GM21529 (cell line): ENCODE measurements at regions not wholly inside any gene's neighbourhood (a gene's known extent, or its start where the extent isn't known, plus 50 kb on each side); places are given as distances from the start of the nearest gene placed in this dataset.
A peak's percentile ranks its signal among the peaks of the same experiment; 100 is the strongest.

Experiments used
- ATAC-seq: cut with Tn5 transposase; IDR thresholded peaks from one replicate; pipeline ENCODE4 v1.9.1; 2021; ENCODE audit not compliant: unreplicated experiment

GRCh38 chr1:209042413-209042812 is 541.1 kb upstream of the CAMK1G start:
- ATAC-seq, result no peak

- no peak for ATAC-seq
These were observed 538.0 kb upstream of the CAMK1G start for GRCh38 chr1:209045331-209046057.

- ATAC-seq, result no peak
These were observed 537.5 kb upstream of the CAMK1G start for GRCh38 chr1:209046058-209046417.

- no peak for ATAC-seq
These were observed 536.6 kb upstream of the CAMK1G start for GRCh38 chr1:209046935-209047334.

- no peak for ATAC-seq
These were observed 534.4 kb upstream of the CAMK1G start for GRCh38 chr1:209048941-209049669.

- no peak for ATAC-seq
These were observed 531.9 kb upstream of the CAMK1G start for GRCh38 chr1:209051570-209051969.

GRCh38 chr1:209053587-209053986 is 529.9 kb upstream of the CAMK1G start:
- ATAC-seq, result no peak

- no peak for ATAC-seq
These were observed 526.4 kb upstream of the CAMK1G start for GRCh38 chr1:209057083-209057482.

- ATAC-seq, result no peak
These were observed 525.6 kb upstream of the CAMK1G start for GRCh38 chr1:209057901-209058300.

GRCh38 chr1:209059376-209059775 is 524.1 kb upstream of the CAMK1G start:
- ATAC-seq, result no peak

GRCh38 chr1:209059981-209060380 is 523.5 kb upstream of the CAMK1G start:
- ATAC-seq, result no peak

- ATAC-seq, result no peak
These were observed 521.4 kb upstream of the CAMK1G start for GRCh38 chr1:209062081-209062620.

GRCh38 chr1:209062863-209063262 is 520.7 kb upstream of the CAMK1G start:
- peak; percentile 91 for ATAC-seq

- peak; percentile 24 for ATAC-seq
These were observed 519.5 kb upstream of the CAMK1G start for GRCh38 chr1:209063767-209064659.

GRCh38 chr1:209064850-209065706 is 518.4 kb upstream of the CAMK1G start:
- no peak for ATAC-seq

- ATAC-seq, result no peak
These were observed 511.0 kb upstream of the CAMK1G start for GRCh38 chr1:209072481-209072880.

- ATAC-seq, result no peak
These were observed 509.6 kb upstream of the CAMK1G start for GRCh38 chr1:209073879-209074278.

GRCh38 chr1:209074575-209075250 is 508.8 kb upstream of the CAMK1G start:
- ATAC-seq, result no peak

- ATAC-seq, result no peak
These were observed 506.8 kb upstream of the CAMK1G start for GRCh38 chr1:209076688-209077087.
